Muscle layer of duodenum (tissue), 2 donors: ENCODE measurements at regions not wholly inside any gene's neighbourhood (a gene's known extent, or its start where the extent isn't known, plus 50 kb on each side); places are given as distances from the start of the nearest gene placed in this dataset.
"Not testable (repeated sequence)": the region's sequence is repeated elsewhere in the genome, so short reads cannot be mapped to it uniquely, and the experiment has no call there.

Experiments
- H3K27ac ChIP-seq: one replicate; pipeline ENCODE4 v1.7.0; 2013; ENCODE audit warnings: mild to moderate bottlenecking, low read length
- H3K27me3 ChIP-seq: one replicate; pipeline ENCODE4 v1.7.0; 2013; ENCODE audit warnings: low read depth, mild to moderate bottlenecking, control low read depth, low read length
- H3K36me3 ChIP-seq, 2 donors: one replicate each; pipeline ENCODE4 v1.7.0; 2013; ENCODE audit warnings: low read length in 2 of 2, control low read depth in 1 of 2, mild to moderate bottlenecking in 1 of 2; ENCODE audit not compliant: insufficient read depth in 2 of 2, control insufficient read depth in 1 of 2
- H3K4me1 ChIP-seq, 2 donors: one replicate each; pipeline ENCODE4 v1.7.0; 2013; ENCODE audit warnings: low read length in 2 of 2, mild to moderate bottlenecking in 2 of 2, control low read depth in 1 of 2, moderate library complexity in 1 of 2; ENCODE audit not compliant: insufficient read depth in 2 of 2, control insufficient read depth in 1 of 2
- H3K4me3 ChIP-seq, 2 donors: one replicate each; pipeline ENCODE4 v1.7.0; 2013; ENCODE audit warnings: low read length in 2 of 2, low read depth in 1 of 2, mild to moderate bottlenecking in 1 of 2
- H3K9me3 ChIP-seq, 2 donors: one replicate each; pipeline ENCODE4 v1.7.0; 2013; ENCODE audit warnings: low read length in 2 of 2, control low read depth in 1 of 2, mild to moderate bottlenecking in 1 of 2; ENCODE audit not compliant: control insufficient read depth in 1 of 2
- donor health status: healthy.

DNA sequence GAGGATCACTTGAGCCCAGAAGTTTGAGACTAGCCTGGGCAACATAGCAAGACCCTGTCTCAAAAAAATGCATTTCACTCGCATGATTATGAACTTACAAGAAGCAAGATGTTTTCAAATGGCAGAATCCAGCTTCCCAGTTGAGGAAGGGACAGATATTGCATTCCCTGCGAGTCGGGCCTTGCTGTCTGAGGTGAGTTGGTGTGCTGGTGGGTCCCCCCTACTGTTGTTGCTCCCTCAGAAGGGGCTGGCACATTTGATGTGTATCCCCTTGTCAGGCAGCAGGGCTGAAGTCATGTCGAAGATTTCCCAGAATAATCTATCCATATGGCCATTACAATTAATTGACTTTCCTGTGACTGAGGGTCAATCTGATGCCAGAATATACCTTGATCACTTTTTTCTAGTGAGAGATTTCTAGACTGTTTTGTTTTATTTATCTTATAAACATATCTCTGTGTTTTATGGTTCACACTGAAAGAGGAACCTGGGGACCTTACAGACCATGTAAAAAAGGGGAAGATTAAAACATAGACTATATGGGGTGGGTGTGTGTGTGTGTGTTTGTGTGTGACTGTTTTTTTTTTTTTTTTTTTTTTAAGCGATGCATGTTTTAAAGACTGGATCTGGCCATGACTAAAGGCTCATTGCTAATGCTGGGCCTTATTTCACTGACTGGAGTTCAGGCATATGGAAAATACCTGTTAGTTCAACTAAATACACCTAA, 112.1 kb upstream of the MRPS22 start:
- H3K36me3 ChIP-seq: no peaks in the 10 kb centered on the region
- no peaks in the 10 kb centered on the region for H3K27me3 ChIP-seq
- no peak overlapping the region for H3K4me3 ChIP-seq
- peaks cover 0 to 11% of the 10 kb centered on the region in 2 donors for H3K4me1 ChIP-seq
- H3K9me3 ChIP-seq: no peaks in the 10 kb centered on the region
- H3K27ac ChIP-seq: no peak overlapping the region

DNA sequence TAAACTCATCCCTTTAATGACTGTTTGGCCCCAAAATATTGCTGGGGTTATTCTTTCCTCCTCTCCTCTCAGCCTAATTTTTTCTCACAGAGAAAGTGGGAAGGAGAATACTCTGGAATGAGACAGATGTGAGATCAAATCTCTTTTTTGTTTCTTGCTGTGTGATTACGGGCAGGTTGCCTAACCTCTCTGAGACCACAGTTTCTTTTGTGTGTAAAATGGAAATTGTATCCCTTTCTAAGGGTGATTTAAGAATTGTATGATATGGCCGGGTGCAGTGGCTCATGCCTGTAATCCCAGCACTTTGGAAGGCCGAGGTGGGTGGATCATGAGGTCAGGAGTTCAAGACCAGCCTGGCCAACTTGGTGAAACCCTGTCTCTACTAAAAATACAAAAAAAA, 111.5 kb upstream of the MRPS22 start:
- H3K36me3 ChIP-seq, H3K4me1 ChIP-seq, H3K4me3 ChIP-seq, H3K27ac ChIP-seq, H3K9me3 ChIP-seq, H3K27me3 ChIP-seq: not testable (repeated sequence)

DNA sequence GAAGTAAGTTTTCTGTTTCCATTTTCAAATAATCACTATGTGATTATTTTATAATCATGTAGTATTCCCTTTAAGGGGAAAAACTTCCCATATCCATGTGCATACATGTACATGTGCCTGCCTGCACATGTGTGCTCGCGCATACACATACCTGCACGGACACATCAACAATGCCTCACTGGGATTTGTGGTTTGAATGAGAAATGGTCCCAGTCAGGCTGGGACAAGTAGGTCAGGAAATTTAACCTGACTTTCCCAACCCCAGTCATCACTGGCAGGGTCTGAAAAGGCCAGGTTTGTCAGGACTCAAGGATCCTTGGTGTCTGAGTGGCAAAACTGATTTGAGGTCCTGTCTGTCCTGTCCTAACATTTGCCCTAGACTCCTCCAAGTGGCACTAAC, 109.3 kb upstream of the MRPS22 start:
- H3K27me3 ChIP-seq: no peaks in the 10 kb centered on the region
- no peaks in the 10 kb centered on the region for H3K4me1 ChIP-seq
- H3K9me3 ChIP-seq: no peaks in the 10 kb centered on the region
- H3K27ac ChIP-seq: no peak overlapping the region
- no peaks in the 10 kb centered on the region for H3K36me3 ChIP-seq
- no peak overlapping the region for H3K4me3 ChIP-seq

DNA sequence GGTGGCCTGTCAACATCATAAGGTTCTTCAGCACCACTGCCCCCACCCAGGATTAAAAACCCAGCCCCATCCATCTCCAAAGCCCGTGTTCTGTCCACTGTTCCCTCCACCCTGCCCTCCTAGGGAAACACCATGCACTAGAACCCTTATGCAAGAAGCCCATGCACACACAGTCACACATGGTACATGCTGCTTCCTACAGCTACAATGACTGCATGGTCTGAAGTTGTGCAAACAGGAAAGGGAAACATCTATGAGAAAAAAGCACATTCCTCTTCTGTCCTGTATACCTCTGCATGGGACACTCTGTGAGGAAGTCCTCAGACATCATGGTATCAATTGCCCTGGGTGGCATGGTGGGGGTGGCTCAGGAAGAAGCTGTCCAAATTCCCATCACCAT, 108.6 kb upstream of the MRPS22 start:
- Histone ChIP-seq H3K4me3 (no peak overlapping the region), H3K9me3 (no peaks in the 10 kb centered on the region), H3K36me3 (no peaks in the 10 kb centered on the region), H3K27me3 (no peaks in the 10 kb centered on the region), H3K27ac (no peak overlapping the region), H3K4me1 (no peaks in the 10 kb centered on the region)

DNA sequence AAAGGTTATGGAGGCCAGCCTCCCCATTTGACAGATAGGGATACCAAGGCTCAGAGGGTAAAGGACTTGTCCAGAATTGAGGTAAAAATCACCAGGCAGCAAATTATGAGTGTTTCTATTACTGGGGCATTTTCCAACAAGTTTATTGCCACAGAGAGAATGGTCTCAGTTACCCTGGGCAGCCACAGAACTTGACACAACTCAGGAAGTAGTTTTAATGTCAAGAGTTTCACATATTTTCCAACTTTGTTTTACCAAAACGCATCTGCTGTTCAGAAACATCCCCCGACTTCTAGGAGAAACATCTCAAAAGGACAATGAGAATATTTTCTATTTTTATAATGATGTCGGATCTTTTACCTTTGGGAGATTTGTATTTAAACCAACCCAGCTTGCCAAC, 107.5 kb upstream of the MRPS22 start:
- Histone ChIP-seq H3K4me3 (no peak overlapping the region), H3K4me1 (no peaks in the 10 kb centered on the region), H3K27me3 (no peaks in the 10 kb centered on the region), H3K36me3 (no peaks in the 10 kb centered on the region), H3K27ac (no peak overlapping the region), H3K9me3 (no peaks in the 10 kb centered on the region)

DNA sequence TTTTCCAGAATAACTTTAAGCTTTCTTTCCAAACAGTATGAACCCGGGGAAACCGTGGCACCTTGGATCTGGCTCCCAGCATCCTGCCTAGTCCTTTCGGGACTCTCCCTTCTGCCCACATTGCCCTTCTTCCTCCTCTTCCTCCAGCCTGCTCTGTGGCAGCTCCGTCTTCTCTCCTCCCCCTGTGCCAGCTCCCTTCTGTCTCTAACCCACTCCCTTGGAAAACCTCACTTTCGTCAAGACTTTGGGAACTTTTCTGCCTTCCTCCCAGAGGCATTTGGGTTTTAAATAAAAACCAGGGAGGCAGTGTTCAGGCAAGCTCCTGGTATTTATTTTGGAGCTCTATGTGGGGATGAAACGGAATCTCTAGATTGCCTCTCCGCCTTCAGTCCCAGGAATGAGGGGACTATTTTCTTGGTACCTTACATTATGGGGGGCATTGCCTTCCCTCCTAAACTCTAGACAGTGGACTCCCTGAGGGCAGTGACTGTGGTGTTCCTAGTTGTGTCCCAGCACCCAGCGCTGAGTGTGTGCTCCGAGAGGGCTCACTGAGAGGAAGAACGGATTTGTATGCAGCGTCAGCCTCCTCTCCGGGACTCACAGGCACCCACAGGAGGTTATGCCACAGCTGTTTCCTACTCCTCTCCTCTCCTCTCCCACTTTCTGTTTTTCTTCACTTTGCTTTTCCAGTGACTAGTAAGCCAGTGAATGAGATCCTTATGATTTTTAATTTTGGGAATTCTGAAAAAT, 105.4 kb upstream of the MRPS22 start:
- no peaks in the 10 kb centered on the region for H3K36me3 ChIP-seq
- no peaks in the 10 kb centered on the region for H3K4me1 ChIP-seq
- H3K27me3 ChIP-seq: no peaks in the 10 kb centered on the region
- no peak overlapping the region for H3K4me3 ChIP-seq
- H3K9me3 ChIP-seq: no peaks in the 10 kb centered on the region
- no peak overlapping the region for H3K27ac ChIP-seq

DNA sequence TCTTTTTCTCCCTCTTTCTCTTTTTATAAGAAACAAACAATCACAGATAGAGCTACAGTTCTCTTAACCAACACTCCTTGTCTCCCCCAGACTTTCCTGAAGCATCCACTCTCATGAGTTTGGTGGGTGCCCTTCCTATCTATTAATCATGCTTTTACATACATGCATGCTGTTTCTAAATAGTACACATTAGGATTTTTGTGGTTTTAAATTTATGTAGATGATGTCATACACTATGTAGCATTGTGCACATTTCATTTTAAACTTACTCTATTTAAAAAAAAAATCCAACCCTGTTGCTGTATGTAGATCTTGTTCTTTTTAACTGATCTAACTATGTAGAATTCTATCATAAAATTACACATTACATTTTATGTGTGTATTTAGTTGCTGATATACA, 104.3 kb upstream of the MRPS22 start:
- H3K27me3 ChIP-seq: no peaks in the 10 kb centered on the region

DNA sequence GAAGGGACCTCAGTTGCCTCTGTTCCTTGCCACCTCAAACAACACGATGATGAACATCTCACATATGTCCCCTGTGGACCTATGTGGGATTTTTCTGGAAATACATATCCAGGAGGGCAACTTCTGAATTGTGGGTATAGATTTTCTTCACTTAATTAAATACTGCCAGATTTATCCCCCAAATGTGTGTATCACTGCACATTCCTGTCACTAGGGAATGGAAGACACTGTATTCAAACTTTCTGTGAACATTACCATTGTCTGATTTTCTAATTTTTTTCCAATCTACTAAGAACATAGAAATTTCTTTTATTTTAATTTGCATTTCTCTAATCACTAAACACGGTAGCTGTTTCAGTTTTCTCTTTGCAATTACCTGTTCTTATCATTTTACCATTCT, 102.0 kb upstream of the MRPS22 start:
- Histone ChIP-seq H3K36me3 (no peaks in the 10 kb centered on the region), H3K27ac (no peak overlapping the region), H3K4me1 (no peaks in the 10 kb centered on the region), H3K4me3 (no peak overlapping the region), H3K27me3 (no peaks in the 10 kb centered on the region), H3K9me3 (no peaks in the 10 kb centered on the region)

More for the DNA sequence above, 104.3 kb upstream of the MRPS22 start:
- H3K36me3 ChIP-seq: no peaks in the 10 kb centered on the region
- H3K9me3 ChIP-seq: no peaks in the 10 kb centered on the region
- no peak overlapping the region for H3K4me3 ChIP-seq
- no peaks in the 10 kb centered on the region for H3K4me1 ChIP-seq
- no peak overlapping the region for H3K27ac ChIP-seq

DNA sequence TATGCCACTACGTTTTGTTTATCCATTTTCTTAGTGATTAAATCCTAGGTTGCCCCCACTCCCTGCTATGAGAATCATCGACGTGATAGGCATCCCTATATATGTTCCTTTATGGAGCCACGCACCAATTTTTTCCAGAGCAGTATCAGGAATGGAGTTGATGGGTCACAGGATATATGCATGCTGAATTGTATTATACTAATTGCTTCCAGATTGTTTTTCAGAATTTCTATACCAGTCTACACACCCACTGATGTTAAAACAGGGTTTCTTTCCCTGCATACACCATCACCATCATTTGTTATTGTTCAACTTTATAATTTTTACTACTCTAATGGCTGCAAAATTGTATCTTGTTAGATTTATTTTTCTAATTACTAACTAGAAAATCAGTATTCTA, 100.1 kb upstream of the MRPS22 start:
- H3K36me3 ChIP-seq: no peaks in the 10 kb centered on the region
- no peaks in the 10 kb centered on the region for H3K9me3 ChIP-seq
- H3K27me3 ChIP-seq: no peaks in the 10 kb centered on the region
- H3K4me3 ChIP-seq: no peak overlapping the region
- no peak overlapping the region for H3K27ac ChIP-seq
- no peaks in the 10 kb centered on the region for H3K4me1 ChIP-seq

DNA sequence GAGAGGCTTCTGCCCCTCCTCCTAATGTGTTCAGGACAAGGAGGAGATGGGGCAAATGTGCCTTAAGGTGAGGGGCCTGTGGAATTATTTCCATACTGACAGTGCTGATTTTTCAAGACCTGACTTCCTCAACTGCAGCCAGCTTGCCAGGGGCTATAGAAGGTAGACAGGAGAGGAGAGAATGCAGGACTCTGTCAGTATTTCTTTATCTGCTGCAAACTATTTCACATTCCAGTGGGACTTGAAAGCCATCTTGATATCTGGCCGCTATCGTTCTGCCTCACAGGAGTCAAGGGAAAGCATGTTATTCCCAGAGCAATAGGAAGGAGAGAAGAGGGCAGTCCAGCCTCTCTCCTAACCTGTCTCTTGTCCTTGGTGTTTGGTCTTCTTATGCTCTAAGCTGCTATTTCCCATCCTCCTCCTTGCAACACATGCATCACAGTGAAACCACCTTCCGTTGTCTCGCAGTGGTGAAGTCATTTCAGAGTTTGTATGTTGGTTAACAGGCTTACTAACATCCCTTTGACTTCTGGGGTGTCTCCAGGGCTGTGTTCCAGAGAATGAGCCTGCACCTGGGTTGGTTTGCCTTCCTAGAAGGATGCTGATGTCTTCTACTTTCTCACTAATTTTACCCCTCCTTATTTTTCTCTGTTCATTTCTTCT, 95.1 kb upstream of the MRPS22 start:
- Histone ChIP-seq H3K27me3 (no peaks in the 10 kb centered on the region), H3K9me3 (no peaks in the 10 kb centered on the region), H3K4me3 (no peak overlapping the region), H3K27ac (no peak overlapping the region), H3K4me1 (no peaks in the 10 kb centered on the region), H3K36me3 (no peaks in the 10 kb centered on the region)

DNA sequence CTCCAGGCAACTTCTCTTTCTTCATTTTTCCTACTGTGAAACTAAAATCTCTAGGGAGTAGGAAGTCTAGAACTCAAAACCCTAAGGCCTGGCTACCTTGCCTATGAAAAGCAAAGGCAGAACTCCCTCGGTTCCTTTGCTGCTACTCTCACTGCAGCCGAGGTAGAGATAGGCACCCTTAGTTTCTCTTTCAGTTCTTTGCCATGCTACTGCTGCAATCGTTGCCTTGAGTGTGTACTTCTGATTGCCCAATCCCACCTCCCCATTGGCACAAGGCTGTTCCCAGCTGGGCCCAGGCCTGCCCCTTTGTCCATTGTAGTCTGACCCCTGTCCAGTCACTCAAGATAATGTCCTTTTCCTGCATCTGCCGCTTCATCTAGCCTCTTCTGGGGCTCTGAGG, 92.3 kb upstream of the MRPS22 start:
- Histone ChIP-seq H3K9me3 (no peaks in the 10 kb centered on the region), H3K27me3 (no peaks in the 10 kb centered on the region), H3K4me3 (no peak overlapping the region), H3K4me1 (no peaks in the 10 kb centered on the region), H3K36me3 (no peaks in the 10 kb centered on the region), H3K27ac (no peak overlapping the region)
